ENCODE measurements at regions not wholly inside any gene's neighbourhood (a gene's known extent, or its start where the extent isn't known, plus 50 kb on each side); places are given as distances from the start of the nearest gene placed in this dataset.

GRCh38 chr4:176498617-176499256 lies 179.0 kb downstream of the SPCS3 start:
- no peak overlapping the region for H2AFZ ChIP-seq (ENCODE audit: low read length)
- H3K4ac ChIP-seq (ENCODE audit: low read depth, low read length): no peak overlapping the region
- no peak overlapping the region for H2BK20ac ChIP-seq (ENCODE audit: low read depth, low read length, poor library complexity, severe bottlenecking)
- H3K4me1 ChIP-seq (ENCODE audit: insufficient read depth, low read length): no peaks in the 10 kb centered on the region
- H2BK12ac ChIP-seq (ENCODE audit: insufficient read length, low read depth, low read length): no peak overlapping the region
- WGBS (ENCODE audit: extremely low coverage, insufficient read length, low lambda C conversion rate): no CpG with 5 or more reads among the region's 4 CpGs
- no peaks in the 10 kb centered on the region for H3K27me3 ChIP-seq (ENCODE audit: insufficient read depth, low read length)
- no peaks in the 10 kb centered on the region for H3K9me3 ChIP-seq (ENCODE audit: control insufficient read depth, low read depth, low read length)
- no peak overlapping the region for H4K8ac ChIP-seq (replicated peaks; ENCODE audit: insufficient read length, low read depth, low read length)
- no peak overlapping the region for H2BK120ac ChIP-seq (ENCODE audit: low read depth, low read length, poor library complexity, severe bottlenecking)
- no peak overlapping the region for H3K14ac ChIP-seq (ENCODE audit: insufficient read depth, low read length)
- no peaks in the 10 kb centered on the region for H3K79me1 ChIP-seq (ENCODE audit: insufficient read depth, low read depth, low read length, poor library complexity, severe bottlenecking)
- no peak overlapping the region for H3K18ac ChIP-seq (ENCODE audit: insufficient read length, low read depth, low read length)
- no peak overlapping the region for H3K56ac ChIP-seq (ENCODE audit: insufficient read length, low read depth, low read length)
- H2BK15ac ChIP-seq (ENCODE audit: low read depth, low read length): no peak overlapping the region
- no peaks in the 10 kb centered on the region for H3K23me2 ChIP-seq (ENCODE audit: insufficient read length, low read depth, low read length, poor library complexity, severe bottlenecking)
- H3T11ph ChIP-seq (ENCODE audit: low read length): no peak overlapping the region
- no peak overlapping the region for H3K4me2 ChIP-seq (ENCODE audit: insufficient read depth, insufficient read length, low read length)
- H3K4me3 Mint-ChIP-seq: no peak overlapping the region
- H3K27ac ChIP-seq (ENCODE audit: insufficient read length, low read depth, low read length): no peak overlapping the region
- H3K79me2 ChIP-seq (ENCODE audit: insufficient read depth, low read length): no peaks in the 10 kb centered on the region
- no peak overlapping the region for H2BK5ac ChIP-seq (ENCODE audit: insufficient read length, low read length)
- DNase-seq: no peak
- H4K5ac ChIP-seq (ENCODE audit: insufficient read length, low read depth, low read length): no peak overlapping the region
- no peak overlapping the region for H4K91ac ChIP-seq (ENCODE audit: insufficient read length, low read depth, low read length)
- TF ChIP-seq CTCF (conservative IDR thresholded peaks at IDR 0.05): no peak
- H2AK5ac ChIP-seq (ENCODE audit: insufficient read length, low read length): no peak overlapping the region
- no peaks in the 10 kb centered on the region for H3K36me3 Mint-ChIP-seq (ENCODE audit: insufficient read depth in 1 of 3, low read depth in 3 of 3)
- H3K27me3 Mint-ChIP-seq (ENCODE audit: low read depth): no peaks in the 10 kb centered on the region
- H3K4me1 Mint-ChIP-seq: no peaks in the 10 kb centered on the region
- no peaks in the 10 kb centered on the region; a peak in 1 of 5 replicates for H3K9me3 Mint-ChIP-seq
- no peak overlapping the region for H3K23ac ChIP-seq (ENCODE audit: insufficient read length, low read depth, low read length)
- H4K20me1 ChIP-seq (ENCODE audit: control insufficient read depth, insufficient read depth, insufficient read length): no peaks in the 10 kb centered on the region
- no peak overlapping the region for H3K9ac ChIP-seq (ENCODE audit: extremely low read depth, insufficient read length, low read length)
- H3K27ac Mint-ChIP-seq: no peak overlapping the region; a peak in 1 of 7 replicates
